Adrenal gland (tissue), 9 donors: ENCODE measurements at regions not wholly inside any gene's neighbourhood (a gene's known extent, or its start where the extent isn't known, plus 50 kb on each side); places are given as distances from the start of the nearest gene placed in this dataset.

Experiments used
- DNase-seq, 7 donors: peaks; one replicate each; pipeline ENCODE4 v3.0.0-alpha.2; 2019 to 2020
- H3K27ac ChIP-seq, 5 donors: fragments of 200-600 bp; sonication (generic) in 4 of 5; 1 replicate in 3 of 5; 2 replicates in 2 of 5; pipeline versions ENCODE4 v1.5.1 to v1.8.0; 2016 to 2020; ENCODE audit warnings: mild to moderate bottlenecking in 1 of 5
- H3K27me3 ChIP-seq: fragments of 200-600 bp; 2 replicates; pipeline ENCODE4 v1.8.0; 2021
- H3K36me3 ChIP-seq, 2 donors: fragments of 200-600 bp; replicated peaks in 1 of 2; 1 replicate in 1 of 2; 2 replicates in 1 of 2; pipeline versions ENCODE4 v1.5.1 to v1.8.0; 2018 to 2022
- H3K4me1 ChIP-seq, 2 donors: fragments of 200-600 bp; replicated peaks in 1 of 2; 1 replicate in 1 of 2; 2 replicates in 1 of 2; pipeline versions ENCODE4 v1.5.1 to v1.8.0; 2018 to 2021
- H3K4me3 ChIP-seq, 4 donors: fragments of 200-600 bp; sonication (generic) in 3 of 4; one replicate each; pipeline ENCODE4 v1.5.1; 2016 to 2018
- H3K9me3 ChIP-seq, 3 donors: fragments of 200-600 bp; sonication (generic) in 1 of 3; replicated peaks in 1 of 3; 1 replicate in 2 of 3; 2 replicates in 1 of 3; pipeline versions ENCODE4 v1.5.1 to v1.8.0; 2016 to 2021
- CTCF ChIP-seq, 6 experiments: fragments of 450-650 bp in 4 of 6; fragments of 200-600 bp in 2 of 6; sonication (generic) in 1 of 6; IDR thresholded peaks; 1 replicate in 5 of 6; 2 replicates in 1 of 6; pipeline versions ENCODE4 v1.5.1 to v1.8.0; 2016 to 2021; ENCODE audit warnings: antibody characterized with exemption in 6 of 6, mild to moderate bottlenecking in 2 of 6, moderate library complexity in 1 of 6
- POLR2A ChIP-seq, 2 donors: fragments of 450-650 bp; IDR thresholded peaks; one replicate each; pipeline ENCODE4 v1.6.1; 2017; ENCODE audit warnings: antibody characterized with exemption in 2 of 2, mild to moderate bottlenecking in 2 of 2, moderate library complexity in 1 of 2
- WGBS, 4 donors: extraction: QIAGEN DNeasy Blood & Tissue Kit in 2 of 4; methylation state at CpG; one replicate each; pipeline versions ENCODE4 v1.1.5 to v1.1.7; 2013 to 2017; 5-methylcytosine and 5-hydroxymethylcytosine counted together
- intact Hi-C, 2 donors: fragments of 100-400 bp; cut with DNase I; formaldehyde crosslinking; loops; one replicate each; pipeline versions ENCODE4 v1.14.1 to v1.15.0; 2022 to 2023
- donor health status: healthy with polysubstance abuse.
- donor health status: Bipolar disorder and iron deficiency.
- donor health status: DM: yes; HTN: yes; CAD: no.
- donor health status: DM: no; HTN: no; CAD: no.
- donor health status: DM: no; HTN: no; CAD: no.

GRCh38 chr1:55374801-55375616, 159.8 kb upstream of the USP24 start:
- no peaks in the 10 kb centered on the region for H3K36me3 ChIP-seq
- no peaks in the 10 kb centered on the region for H3K9me3 ChIP-seq
- H3K27ac ChIP-seq: peak overlapping the region in 1 of 5 donors; percentile 9
- 79 to 82% (median 79%) methylated on average over 10 to 14 of the region's 14 CpGs for WGBS, 4 donors
- DNase-seq: no peak
- intact Hi-C loops: loop anchor here (5.0 to 10.0 kb wide), 3 partner anchors 1207 to 1330 kb away; no protein-coding TSS in a partner anchor
- no peak overlapping the region for H3K4me3 ChIP-seq
- TF ChIP-seq CTCF (IDR thresholded peaks at IDR 0.05) (no peak), POLR2A (IDR thresholded peaks at IDR 0.05) (no peak)
- H3K27me3 ChIP-seq: no peaks in the 10 kb centered on the region
- no peaks in the 10 kb centered on the region for H3K4me1 ChIP-seq

GRCh38 chr1:55374216-55374615, 159.1 kb upstream of the USP24 start:
- TF ChIP-seq CTCF (IDR thresholded peaks at IDR 0.05) (no peak), POLR2A (IDR thresholded peaks at IDR 0.05) (no peak)
- H3K36me3 ChIP-seq: no peaks in the 10 kb centered on the region
- DNase-seq: no peak
- no peaks in the 10 kb centered on the region for H3K9me3 ChIP-seq
- intact Hi-C loops: loop anchor here in 1 of 2 donors (10.0 kb wide), 1 partner anchor 1331 kb away; no protein-coding TSS in a partner anchor
- no peak overlapping the region for H3K27ac ChIP-seq
- H3K4me3 ChIP-seq: no peak overlapping the region
- H3K4me1 ChIP-seq: no peaks in the 10 kb centered on the region
- H3K27me3 ChIP-seq: peaks cover under 1% of the 10 kb centered on the region
- 80 to 100% (median 96%) methylated on average over 1 of the region's 1 CpG for WGBS, 4 donors

- Histone ChIP-seq H3K4me1 (no peaks in the 10 kb centered on the region), H3K27ac (no peak overlapping the region), H3K4me3 (no peak overlapping the region), H3K36me3 (no peaks in the 10 kb centered on the region), H3K27me3 (peaks cover 3% of the 10 kb centered on the region), H3K9me3 (no peaks in the 10 kb centered on the region)
- no peak for TF ChIP-seq POLR2A (IDR thresholded peaks at IDR 0.05)
- TF ChIP-seq CTCF (IDR thresholded peaks at IDR 0.05): no peak
- intact Hi-C loops: no loop called here
- 71 to 82% (median 78%) methylated on average over 6 of the region's 6 CpGs for WGBS, 4 donors
- no peak for DNase-seq
Observed at GRCh38 chr1:55369474-55369873, 154.3 kb upstream of the USP24 start.

GRCh38 chr1:55368698-55369097, 153.5 kb upstream of the USP24 start:
- no peaks in the 10 kb centered on the region for H3K9me3 ChIP-seq
- DNase-seq: no peak
- no peaks in the 10 kb centered on the region for H3K36me3 ChIP-seq
- no peak overlapping the region for H3K4me3 ChIP-seq
- H3K27ac ChIP-seq: no peak overlapping the region
- 49 to 93% (median 72%) methylated on average over 3 of the region's 3 CpGs for WGBS, 4 donors
- H3K4me1 ChIP-seq: no peaks in the 10 kb centered on the region
- intact Hi-C loops: no loop called here
- TF ChIP-seq CTCF (IDR thresholded peaks at IDR 0.05) (no peak), POLR2A (IDR thresholded peaks at IDR 0.05) (no peak)
- peaks cover 3% of the 10 kb centered on the region for H3K27me3 ChIP-seq
